Vagina (tissue), 2 donors: ENCODE measurements at regions not wholly inside any gene's neighbourhood (a gene's known extent, or its start where the extent isn't known, plus 50 kb on each side); places are given as distances from the start of the nearest gene placed in this dataset.

ENCODE experiments used
- DNase-seq, 2 donors: peaks; one replicate each; pipeline ENCODE4 v3.0.0-alpha.2; 2017; ENCODE audit errors: extremely low spot score in 2 of 2
- H3K27ac ChIP-seq: fragments of 200-600 bp; sonication (generic); one replicate; pipeline ENCODE4 v1.5.1; 2019
- H3K27me3 ChIP-seq: fragments of 200-600 bp; sonication (generic); one replicate; pipeline ENCODE4 v1.5.1; 2019
- H3K36me3 ChIP-seq, 2 donors: fragments of 200-600 bp; sonication (generic); one replicate each; pipeline ENCODE4 v1.5.1; 2017 to 2019
- H3K4me1 ChIP-seq: fragments of 200-600 bp; sonication (generic); one replicate; pipeline ENCODE4 v1.5.1; 2019
- H3K4me3 ChIP-seq, 2 donors: fragments of 200-600 bp; sonication (generic); 1 replicate in 1 of 2; 2 replicates in 1 of 2; pipeline ENCODE4 v1.5.1; 2016 to 2019
- H3K9me3 ChIP-seq: fragments of 200-600 bp; sonication (generic); one replicate; pipeline ENCODE4 v1.5.1; 2019
- CTCF ChIP-seq, 3 experiments: fragments of 450-650 bp in 2 of 3; fragments of 200-600 bp in 1 of 3; sonication (generic) in 1 of 3; IDR thresholded peaks; one replicate each; pipeline ENCODE4 v1.5.1; 2017 to 2019; ENCODE audit warnings: antibody characterized with exemption in 3 of 3, mild to moderate bottlenecking in 2 of 3, moderate library complexity in 2 of 3
- POLR2A ChIP-seq, 2 donors: fragments of 450-650 bp; IDR thresholded peaks; one replicate each; pipeline ENCODE4 v1.6.1; 2017; ENCODE audit warnings: antibody characterized with exemption in 2 of 2, mild to moderate bottlenecking in 2 of 2, moderate library complexity in 2 of 2
- POLR2AphosphoS5 ChIP-seq, 2 donors: sonication (generic); formaldehyde crosslinking; IDR thresholded peaks; one replicate each; pipeline ENCODE4 v1.9.0; 2017; ENCODE audit warnings: antibody characterized with exemption in 2 of 2, mild to moderate bottlenecking in 2 of 2, low read depth in 1 of 2; ENCODE audit not compliant: insufficient read depth in 1 of 2
- intact Hi-C: fragments of 100-400 bp; cut with DNase I; formaldehyde crosslinking; loops from one replicate; pipeline ENCODE4 v1.15.1; 2023

- DNase-seq, result no peak
- TF ChIP-seq CTCF (IDR thresholded peaks at IDR 0.05), result no peak
- TF ChIP-seq POLR2A (IDR thresholded peaks at IDR 0.05), result no peak
- no peak for TF ChIP-seq POLR2AphosphoS5 (IDR thresholded peaks at IDR 0.05; ENCODE audit: insufficient read depth in 1 of 2, low read depth in 1 of 2)
- no peak overlapping the region for H3K4me3 ChIP-seq
Measured at GRCh38 chr10:71152043-71152442, 60.3 kb upstream of the UNC5B start.

GRCh38 chr10:71156436-71156835 is 55.9 kb upstream of the UNC5B start:
- intact Hi-C loops, result no loop called here
- no peak for TF ChIP-seq CTCF (IDR thresholded peaks at IDR 0.05)
- TF ChIP-seq POLR2A (IDR thresholded peaks at IDR 0.05), result no peak
- TF ChIP-seq POLR2AphosphoS5 (IDR thresholded peaks at IDR 0.05; ENCODE audit: insufficient read depth in 1 of 2, low read depth in 1 of 2), result no peak
- Histone ChIP-seq H3K4me3 (no peak overlapping the region), H3K9me3 (no peaks in the 10 kb centered on the region), H3K36me3 (no peaks in the 10 kb centered on the region), H3K27me3 (no peaks in the 10 kb centered on the region), H3K4me1 (no peaks in the 10 kb centered on the region), H3K27ac (no peak overlapping the region)
- no peak for DNase-seq

More at GRCh38 chr10:71152043-71152442, 60.3 kb upstream of the UNC5B start:
- Histone ChIP-seq H3K4me1 (no peaks in the 10 kb centered on the region), H3K27me3 (no peaks in the 10 kb centered on the region), H3K36me3 (no peaks in the 10 kb centered on the region), H3K9me3 (no peaks in the 10 kb centered on the region), H3K27ac (no peak overlapping the region)
- intact Hi-C loops, result no loop called here

GRCh38 chr10:71157435-71157834 is 54.9 kb upstream of the UNC5B start:
- Histone ChIP-seq H3K4me3 (no peak overlapping the region), H3K9me3 (no peaks in the 10 kb centered on the region), H3K27ac (no peak overlapping the region), H3K27me3 (no peaks in the 10 kb centered on the region), H3K4me1 (no peaks in the 10 kb centered on the region), H3K36me3 (no peaks in the 10 kb centered on the region)
- intact Hi-C loops, result no loop called here
- TF ChIP-seq CTCF (IDR thresholded peaks at IDR 0.05) (no peak), POLR2AphosphoS5 (IDR thresholded peaks at IDR 0.05; ENCODE audit: insufficient read depth in 1 of 2, low read depth in 1 of 2) (no peak), POLR2A (IDR thresholded peaks at IDR 0.05) (no peak)
- DNase-seq, result no peak

GRCh38 chr10:71158251-71158650 is 54.1 kb upstream of the UNC5B start:
- H3K4me1 ChIP-seq, result no peaks in the 10 kb centered on the region
- intact Hi-C loops, result no loop called here
- no peaks in the 10 kb centered on the region for H3K36me3 ChIP-seq
- DNase-seq, result no peak
- no peak for TF ChIP-seq POLR2AphosphoS5 (IDR thresholded peaks at IDR 0.05; ENCODE audit: insufficient read depth in 1 of 2, low read depth in 1 of 2)
- no peak for TF ChIP-seq POLR2A (IDR thresholded peaks at IDR 0.05)
- no peak for TF ChIP-seq CTCF (IDR thresholded peaks at IDR 0.05)
- no peaks in the 10 kb centered on the region for H3K27me3 ChIP-seq
- H3K9me3 ChIP-seq, result no peaks in the 10 kb centered on the region
- no peak overlapping the region for H3K27ac ChIP-seq
- no peak overlapping the region for H3K4me3 ChIP-seq

- H3K4me3 ChIP-seq, result no peak overlapping the region
- no peaks in the 10 kb centered on the region for H3K27me3 ChIP-seq
- no peaks in the 10 kb centered on the region for H3K4me1 ChIP-seq
- no peak overlapping the region for H3K27ac ChIP-seq
- H3K9me3 ChIP-seq, result no peaks in the 10 kb centered on the region
- DNase-seq, result no peak
- TF ChIP-seq POLR2AphosphoS5 (IDR thresholded peaks at IDR 0.05; ENCODE audit: insufficient read depth in 1 of 2, low read depth in 1 of 2), result no peak
- TF ChIP-seq CTCF (IDR thresholded peaks at IDR 0.05), result no peak
- TF ChIP-seq POLR2A (IDR thresholded peaks at IDR 0.05), result no peak
- no peaks in the 10 kb centered on the region for H3K36me3 ChIP-seq
- intact Hi-C loops, result no loop called here
Measured at GRCh38 chr10:71158902-71159301, 53.5 kb upstream of the UNC5B start.
